Activated naive CD4-positive, alpha-beta T cell treated with anti-CD3 and anti-CD28 coated beads, Interleukin-2, amount 50 U/mL, for 24 hours (primary cell): ENCODE measurements at regions not wholly inside any gene's neighbourhood (a gene's known extent, or its start where the extent isn't known, plus 50 kb on each side); places are given as distances from the start of the nearest gene placed in this dataset.

Source experiments
- H3K27ac Mint-ChIP-seq: one replicate; pipeline ENCODE4 v1.8.0; 2021; ENCODE audit warnings: mild to moderate bottlenecking, mixed read lengths
- H3K27me3 Mint-ChIP-seq: one replicate; pipeline ENCODE4 v1.8.0; 2021; ENCODE audit warnings: mixed read lengths
- H3K36me3 Mint-ChIP-seq: one replicate; pipeline ENCODE4 v1.8.0; 2021; ENCODE audit warnings: mixed read lengths
- H3K4me1 Mint-ChIP-seq: one replicate; pipeline ENCODE4 v1.8.0; 2021; ENCODE audit warnings: mixed read lengths
- H3K4me3 Mint-ChIP-seq: one replicate; pipeline ENCODE4 v1.8.0; 2021; ENCODE audit warnings: mild to moderate bottlenecking, mixed read lengths
- H3K9me3 Mint-ChIP-seq: one replicate; pipeline ENCODE4 v1.8.0; 2021; ENCODE audit warnings: mixed read lengths

- Mint-ChIP-seq H3K4me1 (no peaks in the 10 kb centered on the region), H3K9me3 (no peaks in the 10 kb centered on the region), H3K27me3 (peaks cover 1% of the 10 kb centered on the region), H3K27ac (no peak overlapping the region), H3K4me3 (no peak overlapping the region), H3K36me3 (no peaks in the 10 kb centered on the region)
Observed at GRCh38 chr16:80442779-80443178, 98.0 kb upstream of the DYNLRB2 start.

- no peaks in the 10 kb centered on the region for H3K9me3 Mint-ChIP-seq
- peaks cover 4% of the 10 kb centered on the region for H3K27me3 Mint-ChIP-seq
- H3K4me1 Mint-ChIP-seq, result no peaks in the 10 kb centered on the region
- no peak overlapping the region for H3K27ac Mint-ChIP-seq
- no peak overlapping the region for H3K4me3 Mint-ChIP-seq
- no peaks in the 10 kb centered on the region for H3K36me3 Mint-ChIP-seq
Observed at GRCh38 chr16:80441935-80442334, 98.9 kb upstream of the DYNLRB2 start.

- Mint-ChIP-seq H3K4me3 (no peak overlapping the region), H3K27me3 (peaks cover 4% of the 10 kb centered on the region), H3K27ac (no peak overlapping the region), H3K9me3 (no peaks in the 10 kb centered on the region), H3K36me3 (no peaks in the 10 kb centered on the region), H3K4me1 (no peaks in the 10 kb centered on the region)
Observed at GRCh38 chr16:80440667-80441066, 100.1 kb upstream of the DYNLRB2 start.

GRCh38 chr16:80437707-80438106, 103.1 kb upstream of the DYNLRB2 start:
- H3K4me3 Mint-ChIP-seq, result no peak overlapping the region
- H3K4me1 Mint-ChIP-seq, result no peaks in the 10 kb centered on the region
- H3K27me3 Mint-ChIP-seq, result peaks cover 14% of the 10 kb centered on the region
- H3K9me3 Mint-ChIP-seq, result no peaks in the 10 kb centered on the region
- no peaks in the 10 kb centered on the region for H3K36me3 Mint-ChIP-seq
- H3K27ac Mint-ChIP-seq, result no peak overlapping the region

GRCh38 chr16:80436510-80436909, 104.3 kb upstream of the DYNLRB2 start:
- Mint-ChIP-seq H3K4me1 (no peaks in the 10 kb centered on the region), H3K9me3 (no peaks in the 10 kb centered on the region), H3K27ac (no peak overlapping the region), H3K4me3 (no peak overlapping the region), H3K36me3 (no peaks in the 10 kb centered on the region), H3K27me3 (peaks cover 21% of the 10 kb centered on the region)

- Mint-ChIP-seq H3K4me1 (no peaks in the 10 kb centered on the region), H3K27me3 (peaks cover 22% of the 10 kb centered on the region), H3K36me3 (no peaks in the 10 kb centered on the region), H3K4me3 (no peak overlapping the region), H3K27ac (no peak overlapping the region), H3K9me3 (no peaks in the 10 kb centered on the region)
Observed at GRCh38 chr16:80433623-80434022, 107.2 kb upstream of the DYNLRB2 start.

GRCh38 chr16:80427795-80428194, 113.0 kb upstream of the DYNLRB2 start:
- Mint-ChIP-seq H3K9me3 (no peaks in the 10 kb centered on the region), H3K4me1 (no peaks in the 10 kb centered on the region), H3K4me3 (no peak overlapping the region), H3K27ac (no peak overlapping the region), H3K27me3 (peaks cover 20% of the 10 kb centered on the region), H3K36me3 (no peaks in the 10 kb centered on the region)

GRCh38 chr16:80418517-80419355, 122.1 kb upstream of the DYNLRB2 start:
- no peaks in the 10 kb centered on the region for H3K4me1 Mint-ChIP-seq
- peaks cover 22% of the 10 kb centered on the region for H3K27me3 Mint-ChIP-seq
- H3K9me3 Mint-ChIP-seq, result no peaks in the 10 kb centered on the region
- no peak overlapping the region for H3K4me3 Mint-ChIP-seq
- H3K27ac Mint-ChIP-seq, result no peak overlapping the region
- H3K36me3 Mint-ChIP-seq, result no peaks in the 10 kb centered on the region

GRCh38 chr16:80417706-80418271, 123.0 kb upstream of the DYNLRB2 start:
- Mint-ChIP-seq H3K4me3 (no peak overlapping the region), H3K27me3 (peaks cover 22% of the 10 kb centered on the region), H3K4me1 (no peaks in the 10 kb centered on the region), H3K27ac (no peak overlapping the region), H3K9me3 (no peaks in the 10 kb centered on the region), H3K36me3 (no peaks in the 10 kb centered on the region)

- H3K9me3 Mint-ChIP-seq, result no peaks in the 10 kb centered on the region
- no peak overlapping the region for H3K27ac Mint-ChIP-seq
- peaks cover 17% of the 10 kb centered on the region for H3K27me3 Mint-ChIP-seq
- no peaks in the 10 kb centered on the region for H3K4me1 Mint-ChIP-seq
- no peaks in the 10 kb centered on the region for H3K36me3 Mint-ChIP-seq
- no peak overlapping the region for H3K4me3 Mint-ChIP-seq
Observed at GRCh38 chr16:80408014-80408413, 132.8 kb upstream of the DYNLRB2 start.

- no peak overlapping the region for H3K4me3 Mint-ChIP-seq
- no peaks in the 10 kb centered on the region for H3K4me1 Mint-ChIP-seq
- H3K27ac Mint-ChIP-seq, result no peak overlapping the region
- no peaks in the 10 kb centered on the region for H3K9me3 Mint-ChIP-seq
- H3K27me3 Mint-ChIP-seq, result peaks cover 17% of the 10 kb centered on the region
- no peaks in the 10 kb centered on the region for H3K36me3 Mint-ChIP-seq
Observed at GRCh38 chr16:80407265-80407987, 133.4 kb upstream of the DYNLRB2 start.

GRCh38 chr16:80404847-80405246, 135.9 kb upstream of the DYNLRB2 start:
- Mint-ChIP-seq H3K27me3 (peaks cover 19% of the 10 kb centered on the region), H3K4me3 (no peak overlapping the region), H3K9me3 (no peaks in the 10 kb centered on the region), H3K27ac (no peak overlapping the region), H3K4me1 (no peaks in the 10 kb centered on the region), H3K36me3 (no peaks in the 10 kb centered on the region)

- H3K27ac Mint-ChIP-seq, result no peak overlapping the region
- H3K36me3 Mint-ChIP-seq, result no peaks in the 10 kb centered on the region
- no peaks in the 10 kb centered on the region for H3K4me1 Mint-ChIP-seq
- peaks cover 18% of the 10 kb centered on the region for H3K27me3 Mint-ChIP-seq
- no peak overlapping the region for H3K4me3 Mint-ChIP-seq
- no peaks in the 10 kb centered on the region for H3K9me3 Mint-ChIP-seq
Observed at GRCh38 chr16:80403894-80404293, 136.9 kb upstream of the DYNLRB2 start.

GRCh38 chr16:80390871-80391489, 149.8 kb upstream of the DYNLRB2 start:
- Mint-ChIP-seq H3K4me1 (no peaks in the 10 kb centered on the region), H3K27ac (no peak overlapping the region), H3K27me3 (peaks cover 6% of the 10 kb centered on the region), H3K4me3 (no peak overlapping the region), H3K36me3 (no peaks in the 10 kb centered on the region), H3K9me3 (no peaks in the 10 kb centered on the region)

GRCh38 chr16:80390046-80390445, 150.7 kb upstream of the DYNLRB2 start:
- Mint-ChIP-seq H3K4me1 (no peaks in the 10 kb centered on the region), H3K27me3 (peaks cover 8% of the 10 kb centered on the region), H3K9me3 (no peaks in the 10 kb centered on the region), H3K4me3 (no peak overlapping the region), H3K27ac (no peak overlapping the region), H3K36me3 (no peaks in the 10 kb centered on the region)

GRCh38 chr16:80389338-80389737, 151.5 kb upstream of the DYNLRB2 start:
- H3K9me3 Mint-ChIP-seq, result no peaks in the 10 kb centered on the region
- H3K27ac Mint-ChIP-seq, result no peak overlapping the region
- H3K27me3 Mint-ChIP-seq, result peaks cover 10% of the 10 kb centered on the region
- H3K4me3 Mint-ChIP-seq, result no peak overlapping the region
- no peaks in the 10 kb centered on the region for H3K4me1 Mint-ChIP-seq
- H3K36me3 Mint-ChIP-seq, result no peaks in the 10 kb centered on the region
